IPS-18c (cell line): ENCODE measurements at regions not wholly inside any gene's neighbourhood (a gene's known extent, or its start where the extent isn't known, plus 50 kb on each side); places are given as distances from the start of the nearest gene placed in this dataset.
"Not testable (repeated sequence)": the region's sequence is repeated elsewhere in the genome, so short reads cannot be mapped to it uniquely, and the experiment has no call there.

ENCODE experiments used
- H3K4me3 ChIP-seq: 2 replicates; pipeline ENCODE4 v1.7.0; 2013; ENCODE audit warnings: low read depth, mild to moderate bottlenecking, low read length, moderate library complexity; ENCODE audit not compliant: insufficient read depth
- H3K9me3 ChIP-seq: one replicate; pipeline ENCODE4 v1.6.1; 2013; ENCODE audit warnings: mild to moderate bottlenecking, low read length, moderate library complexity; ENCODE audit not compliant: control insufficient read depth, insufficient read depth

GRCh38 chr16:64700628-64701027 is 421.2 kb downstream of the CDH11 start:
- no peaks in the 10 kb centered on the region for H3K9me3 ChIP-seq
- no peak overlapping the region for H3K4me3 ChIP-seq

DNA sequence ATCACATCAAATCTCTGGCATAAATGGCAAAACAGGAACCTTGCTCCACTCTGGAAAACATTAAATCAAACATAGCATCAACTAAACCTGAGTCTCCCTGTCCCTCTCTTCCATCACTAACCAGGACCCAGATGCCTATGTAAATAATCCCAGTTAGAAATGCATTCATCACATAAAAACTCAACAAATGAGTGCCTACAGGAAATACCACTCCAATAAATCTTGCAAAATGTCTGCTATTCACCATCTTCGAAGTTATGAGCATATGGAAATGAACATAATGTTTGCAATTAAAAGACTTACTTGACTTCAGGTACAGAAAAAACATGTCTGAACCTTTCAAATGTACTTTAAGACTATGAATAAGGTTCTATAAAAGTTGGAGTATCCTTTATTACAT is 425.0 kb downstream of the CDH11 start:
- H3K4me3 ChIP-seq, result no peak overlapping the region
- H3K9me3 ChIP-seq, result no peaks in the 10 kb centered on the region

DNA sequence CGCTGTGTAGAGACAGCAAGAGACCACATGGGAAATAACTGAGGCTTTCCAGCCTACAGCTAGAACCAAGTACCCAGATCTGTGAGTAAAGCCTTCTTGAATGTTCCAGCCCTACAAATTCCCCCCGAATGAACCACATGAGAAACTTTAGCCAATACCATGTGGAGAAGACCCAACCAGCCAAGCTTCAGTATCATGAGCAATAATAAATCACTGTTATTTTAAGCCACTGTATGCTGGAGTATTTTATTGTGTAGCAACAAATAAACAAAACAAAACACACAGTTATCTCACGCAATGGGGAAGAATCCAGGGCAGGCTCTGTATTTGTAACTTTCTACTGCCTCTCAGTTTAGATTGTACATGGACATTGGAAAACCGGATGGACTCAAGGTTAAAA is 426.2 kb downstream of the CDH11 start:
- H3K4me3 ChIP-seq, result no peak overlapping the region
- H3K9me3 ChIP-seq, result no peaks in the 10 kb centered on the region

- Histone ChIP-seq H3K4me3 (no peak overlapping the region), H3K9me3 (no peaks in the 10 kb centered on the region)
Observed at GRCh38 chr16:64693946-64694345, 427.9 kb downstream of the CDH11 start.

DNA sequence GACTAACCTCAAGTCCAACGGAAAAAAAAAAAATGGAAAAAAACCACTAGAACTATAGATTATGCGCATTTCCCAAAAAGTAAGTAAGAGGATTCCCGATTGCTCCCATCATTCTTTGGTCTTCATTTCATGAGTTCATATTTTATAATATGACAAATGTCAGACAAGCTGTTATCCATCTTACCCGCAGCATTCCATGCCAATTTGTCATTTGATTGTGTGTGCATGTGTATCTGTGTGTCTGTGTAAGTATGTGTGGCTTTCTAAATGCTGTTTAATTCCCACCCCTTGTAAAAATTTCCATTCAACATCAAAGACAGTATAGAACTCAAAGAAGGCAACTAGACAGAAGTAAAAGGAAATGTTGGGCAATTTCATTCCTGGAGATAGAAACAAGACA is 434.1 kb downstream of the CDH11 start:
- Histone ChIP-seq H3K9me3 (no peaks in the 10 kb centered on the region), H3K4me3 (no peak overlapping the region)

DNA sequence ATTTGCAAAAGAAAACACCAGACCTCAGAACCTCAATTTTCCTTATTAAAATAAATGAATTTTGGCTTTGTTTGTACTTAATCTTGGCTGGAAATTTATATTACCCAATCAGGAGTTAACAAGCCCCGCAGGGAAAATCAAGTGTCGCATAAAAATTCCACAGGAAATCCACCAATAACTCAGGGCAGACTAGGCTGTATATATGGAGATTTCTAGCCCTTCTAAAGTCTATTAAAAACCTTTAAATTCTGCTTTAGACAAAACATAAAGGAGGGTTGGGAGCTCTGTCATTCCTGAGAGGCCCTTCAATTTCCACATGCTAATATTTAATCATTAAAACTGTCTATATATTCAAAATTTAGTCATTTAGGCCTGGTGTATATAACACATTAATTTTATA is 434.7 kb downstream of the CDH11 start:
- no peaks in the 10 kb centered on the region for H3K9me3 ChIP-seq
- no peak overlapping the region for H3K4me3 ChIP-seq

DNA sequence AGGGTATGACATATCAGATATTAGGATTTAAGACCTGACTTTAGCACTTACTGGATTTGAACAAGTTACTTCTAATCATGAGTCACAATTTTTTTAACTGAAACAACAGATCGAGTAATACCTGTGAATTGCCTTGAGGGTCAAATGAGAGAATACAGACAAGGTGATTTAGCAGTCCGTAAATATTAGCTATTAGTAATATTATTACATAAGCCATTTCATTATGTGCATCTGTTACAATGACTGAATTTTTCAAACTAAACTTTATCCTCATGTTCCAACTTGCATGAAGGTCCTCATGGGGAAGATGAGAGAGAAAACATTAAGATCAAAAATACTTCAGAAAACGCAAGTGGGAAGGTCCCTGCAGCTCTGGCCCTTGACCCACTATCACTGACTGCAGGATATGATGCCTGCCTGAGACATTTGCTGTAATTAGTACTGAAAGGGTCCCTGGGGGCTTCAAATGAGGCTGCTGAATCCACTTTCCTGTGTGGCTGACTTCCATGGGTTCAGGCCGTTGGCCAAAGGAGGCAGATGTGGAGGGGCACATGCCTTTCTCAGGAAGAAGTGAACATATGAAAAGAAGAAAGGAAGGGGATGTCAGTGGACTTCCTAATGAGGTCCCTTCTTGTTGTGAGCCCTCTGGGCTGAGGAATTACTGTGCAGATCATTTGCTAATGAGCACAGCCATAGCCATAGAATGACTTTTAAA is 441.7 kb downstream of the CDH11 start:
- H3K9me3 ChIP-seq, result no peaks in the 10 kb centered on the region
- no peak overlapping the region for H3K4me3 ChIP-seq

- Histone ChIP-seq H3K9me3 (no peaks in the 10 kb centered on the region), H3K4me3 (no peak overlapping the region)
Observed at GRCh38 chr16:64669573-64669972, 452.3 kb downstream of the CDH11 start.

GRCh38 chr16:64667334-64667877 is 454.5 kb downstream of the CDH11 start:
- Histone ChIP-seq H3K4me3 (no peak overlapping the region), H3K9me3 (no peaks in the 10 kb centered on the region)

DNA sequence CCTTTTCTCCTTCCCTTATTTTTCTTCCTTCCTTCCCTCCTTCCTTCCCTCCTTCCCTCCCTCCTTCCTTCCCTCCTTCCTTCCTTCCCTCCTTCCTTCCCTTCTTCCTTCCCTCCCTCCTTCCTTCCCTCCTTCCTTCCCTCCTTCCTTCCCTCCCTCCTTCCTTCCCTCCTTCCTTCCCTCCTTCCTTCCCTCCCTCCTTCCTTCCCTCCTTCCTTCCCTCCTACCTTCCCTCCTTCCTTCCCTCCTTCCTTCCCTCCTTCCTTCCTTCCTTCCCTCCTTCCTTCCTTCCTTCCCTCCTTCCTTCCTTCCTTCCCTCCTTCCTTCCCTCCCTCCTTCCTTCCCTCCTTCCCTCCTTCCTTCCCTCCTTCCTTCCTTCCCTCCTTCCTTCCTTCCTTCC is 459.6 kb downstream of the CDH11 start:
- H3K4me3 ChIP-seq, H3K9me3 ChIP-seq: not testable (repeated sequence)

DNA sequence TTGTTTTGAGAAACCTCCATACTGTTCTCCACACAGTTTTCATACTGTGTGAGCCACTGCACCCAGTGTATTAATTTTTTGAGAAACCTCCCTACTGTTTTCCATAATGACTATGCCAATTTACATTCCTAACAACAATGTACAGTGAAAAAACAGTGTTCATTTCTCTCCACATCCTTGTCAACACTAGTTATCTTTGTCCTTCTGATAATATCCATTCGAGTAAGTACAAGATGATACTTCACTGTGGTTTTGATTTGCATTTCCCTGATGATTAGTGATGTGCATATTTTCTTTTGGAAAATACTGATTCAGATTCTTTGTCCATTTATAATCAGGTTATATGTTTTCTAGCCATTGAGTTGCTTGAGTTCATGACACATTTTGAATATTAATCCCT is 462.0 kb downstream of the CDH11 start:
- Histone ChIP-seq H3K4me3 (no peak overlapping the region), H3K9me3 (no peaks in the 10 kb centered on the region)

DNA sequence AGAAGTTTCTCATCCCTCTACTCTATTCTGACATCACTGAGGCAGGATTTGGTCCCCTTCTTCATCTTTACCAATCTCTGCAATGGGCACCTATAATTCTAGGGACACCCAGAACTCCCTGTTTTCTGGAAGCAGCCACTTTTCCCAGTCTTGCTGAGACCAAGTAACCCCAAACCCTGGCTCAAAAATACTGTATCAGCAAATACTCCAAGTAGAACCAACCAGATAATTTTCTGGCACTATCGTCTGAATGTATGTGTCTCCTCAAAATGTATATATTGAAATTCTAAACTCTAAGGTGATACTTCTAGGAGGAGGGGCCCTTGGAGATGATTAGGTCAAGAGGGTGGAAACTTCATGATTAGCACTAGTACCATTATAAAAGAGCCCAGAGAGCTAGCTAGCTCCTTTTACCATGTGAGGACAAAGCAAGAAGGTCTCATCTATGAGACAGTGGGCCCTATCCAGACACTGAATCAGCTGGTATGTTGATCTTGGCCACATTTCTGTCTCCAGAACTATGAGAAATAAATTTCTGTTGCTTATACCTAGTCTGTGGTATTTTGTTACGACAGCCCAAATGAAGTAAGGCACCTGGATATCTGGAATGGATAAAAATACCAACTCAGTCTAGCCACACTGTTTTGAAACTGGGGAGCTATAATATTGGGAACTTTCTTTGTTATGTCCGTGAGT is 464.4 kb downstream of the CDH11 start:
- Histone ChIP-seq H3K4me3 (no peak overlapping the region), H3K9me3 (no peaks in the 10 kb centered on the region)

- Histone ChIP-seq H3K9me3 (no peaks in the 10 kb centered on the region), H3K4me3 (no peak overlapping the region)
Observed at GRCh38 chr16:64656471-64656870, 465.4 kb downstream of the CDH11 start.

- Histone ChIP-seq H3K9me3 (no peaks in the 10 kb centered on the region), H3K4me3 (no peak overlapping the region)
Observed at GRCh38 chr16:64654178-64654577, 467.7 kb downstream of the CDH11 start.

DNA sequence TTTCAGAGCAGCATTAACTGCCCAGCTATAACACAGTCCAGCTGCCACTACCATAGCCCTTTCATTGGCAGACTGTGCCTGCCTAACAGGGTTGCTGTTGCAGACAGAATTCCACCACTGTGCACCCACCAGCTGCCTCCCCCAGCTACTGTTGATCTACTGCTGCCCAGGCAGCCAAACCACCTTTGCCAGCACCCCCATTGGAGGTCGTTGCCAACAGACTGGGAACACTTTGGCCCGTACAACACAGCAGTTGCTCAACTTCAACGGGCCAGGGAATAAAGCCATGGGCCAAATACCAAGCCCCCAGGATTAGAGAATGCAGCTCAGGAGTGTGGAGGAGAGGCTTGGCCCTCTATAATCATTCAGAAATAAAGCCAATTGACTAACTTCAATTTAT is 473.6 kb downstream of the CDH11 start:
- Histone ChIP-seq H3K4me3 (no peak overlapping the region), H3K9me3 (no peaks in the 10 kb centered on the region)

DNA sequence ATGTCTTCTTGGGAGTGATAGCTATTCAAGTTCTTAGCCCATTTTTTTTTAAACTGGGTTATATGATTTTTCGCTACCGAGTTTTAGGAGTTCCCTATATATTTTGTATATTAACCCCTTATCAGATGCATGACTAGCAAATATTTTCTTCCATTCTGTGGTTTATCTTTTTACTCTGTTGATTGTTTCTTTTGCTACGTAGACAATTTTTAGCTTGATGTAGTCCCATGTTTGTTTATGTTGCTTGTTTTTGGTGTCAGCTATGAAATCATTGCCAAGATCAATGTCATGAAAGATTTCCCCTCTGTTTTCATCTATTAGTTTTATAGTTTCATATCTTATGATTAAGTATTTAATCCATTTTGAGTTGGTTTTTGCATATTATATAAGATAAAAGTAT is 480.5 kb downstream of the CDH11 start:
- H3K9me3 ChIP-seq, result no peaks in the 10 kb centered on the region
- H3K4me3 ChIP-seq, result no peak overlapping the region

- Histone ChIP-seq H3K9me3 (no peaks in the 10 kb centered on the region), H3K4me3 (no peak overlapping the region)
Observed at GRCh38 chr16:64638766-64639165, 483.1 kb downstream of the CDH11 start.

DNA sequence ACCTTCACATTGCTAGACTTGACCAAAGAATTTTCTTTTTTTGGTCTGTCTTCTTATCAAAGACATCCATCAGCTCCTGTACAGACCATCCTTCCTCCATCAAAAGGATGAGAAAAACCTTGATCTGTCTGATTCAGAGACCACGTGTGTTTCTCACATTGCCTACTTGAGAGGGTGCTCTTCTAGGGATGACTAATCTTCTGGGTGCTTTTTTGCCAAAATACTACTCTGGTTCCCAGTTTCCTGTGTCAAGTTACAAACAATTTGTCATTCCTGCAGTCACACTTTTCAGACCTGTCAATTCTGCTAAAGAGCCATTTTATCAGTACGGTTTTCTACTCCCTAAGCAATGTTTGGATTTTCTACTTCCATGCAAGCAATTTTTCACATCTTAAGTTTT is 492.2 kb downstream of the CDH11 start:
- peaks cover 2% of the 10 kb centered on the region for H3K9me3 ChIP-seq
- no peak overlapping the region for H3K4me3 ChIP-seq
